M059J (cell line): ENCODE measurements at regions not wholly inside any gene's neighbourhood (a gene's known extent, or its start where the extent isn't known, plus 50 kb on each side); places are given as distances from the start of the nearest gene placed in this dataset.

ENCODE experiments used
- DNase-seq: peaks from one replicate; pipeline ENCODE4 v3.0.0-alpha.2; 2012; ENCODE audit warnings: low read depth

GRCh38 chr12:111196532-111196931 lies 172.4 kb downstream of the PHETA1 start:
- DNase-seq = no peak

DNA sequence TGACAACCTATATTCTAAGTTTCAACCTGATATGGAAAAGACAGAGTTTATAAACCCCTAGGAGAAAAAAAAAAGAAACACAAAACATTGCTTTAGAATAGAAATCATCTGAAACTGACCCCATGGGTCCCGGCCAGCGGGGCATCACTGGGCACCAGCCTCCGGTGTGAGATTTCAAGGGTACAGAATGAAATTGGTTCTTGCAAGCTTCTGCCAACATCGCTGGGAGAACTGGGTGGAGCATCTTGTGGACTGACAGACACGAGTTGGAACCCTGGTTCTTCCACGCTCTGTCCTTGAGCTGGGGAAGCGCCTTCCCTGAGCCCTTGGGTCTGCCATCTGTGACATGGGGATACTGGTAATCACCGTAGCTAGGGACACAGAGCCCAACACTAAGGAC lies 173.6 kb downstream of the PHETA1 start:
- DNase-seq = no peak

- DNase-seq = no peak
These were observed 174.2 kb downstream of the PHETA1 start for GRCh38 chr12:111194703-111195051.

GRCh38 chr12:111193977-111194702 lies 174.8 kb downstream of the PHETA1 start:
- DNase-seq = no peak

DNA sequence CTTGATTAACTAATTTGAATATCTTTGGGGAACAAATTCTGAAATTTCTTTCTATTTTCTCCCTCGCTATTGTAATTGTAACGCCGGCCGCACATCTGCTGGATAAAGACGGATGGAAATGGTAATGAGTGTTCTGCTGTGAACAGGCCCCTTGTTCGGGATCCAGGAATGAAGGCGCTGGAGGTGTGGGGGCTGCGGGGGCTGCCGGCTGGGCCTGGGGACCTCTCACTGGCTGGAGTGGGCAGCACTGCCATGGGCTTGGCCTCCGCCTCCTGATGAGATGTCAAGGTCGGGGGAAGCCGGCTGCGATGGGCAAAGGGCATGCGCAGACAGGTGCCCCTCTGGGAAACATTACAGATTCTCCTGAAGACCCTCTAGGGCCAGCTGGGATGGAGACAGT lies 175.4 kb downstream of the PHETA1 start:
- DNase-seq = no peak

DNA sequence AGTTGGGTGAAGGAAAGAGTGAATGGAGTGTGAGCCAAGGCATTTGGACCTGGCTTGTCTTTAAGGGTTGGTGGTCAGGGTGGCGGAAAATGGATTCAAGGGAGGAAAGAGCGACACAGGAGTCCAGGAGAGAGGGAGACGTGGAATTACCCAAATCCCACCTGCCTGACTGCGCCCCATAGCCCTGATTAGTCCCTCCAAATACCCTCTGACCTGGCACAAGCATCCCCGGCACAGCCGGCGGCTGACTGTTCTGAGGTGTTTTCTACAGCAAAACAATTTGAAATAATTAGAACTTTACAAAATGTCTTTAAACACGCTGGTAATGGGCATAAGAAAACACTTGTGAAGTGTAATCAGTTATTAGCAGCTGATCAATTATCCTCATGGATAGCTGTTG lies 175.8 kb downstream of the PHETA1 start:
- DNase-seq = no peak

DNA sequence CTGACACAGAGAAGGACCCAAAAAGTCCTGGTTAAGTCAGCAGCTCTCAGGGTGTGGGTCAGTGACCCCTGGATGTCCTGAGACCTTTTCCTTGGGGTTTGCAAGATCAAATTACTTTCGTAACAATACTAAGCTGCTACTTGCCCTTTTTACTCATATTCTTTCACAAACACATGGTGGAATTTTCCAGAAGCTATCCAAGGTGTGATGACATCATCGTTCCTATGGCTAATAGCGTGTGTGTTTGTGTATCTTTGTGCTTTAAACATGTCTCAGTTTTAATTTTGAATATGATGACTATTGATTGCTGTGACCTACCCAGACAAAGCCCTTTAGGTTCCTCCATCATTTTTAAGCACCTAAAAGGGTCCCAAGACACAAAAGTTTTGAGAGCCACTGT lies 176.2 kb downstream of the PHETA1 start:
- DNase-seq = no peak

GRCh38 chr12:111190741-111191526 lies 178.0 kb downstream of the PHETA1 start:
- no peak for DNase-seq

DNA sequence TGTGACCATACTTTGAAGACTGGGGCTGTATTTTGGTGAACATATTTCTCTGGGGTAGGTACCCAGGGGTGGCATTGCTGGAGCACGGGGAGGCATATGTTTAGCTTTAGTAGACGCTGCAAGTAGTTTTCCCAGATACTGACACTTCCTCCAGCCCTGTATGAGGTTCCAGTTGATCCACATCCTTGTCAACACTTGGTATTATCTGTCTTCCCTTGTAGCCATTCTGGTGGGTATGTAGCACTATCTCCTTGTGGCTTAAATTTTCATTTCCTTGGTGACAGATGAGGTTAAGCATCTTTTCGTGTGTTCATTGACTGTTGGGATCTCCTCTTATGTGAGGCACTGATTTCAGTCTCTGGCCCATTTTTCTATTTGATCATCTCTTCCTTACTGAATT lies 179.1 kb downstream of the PHETA1 start:
- DNase-seq = no peak

- no peak for DNase-seq
These were observed 180.5 kb downstream of the PHETA1 start for GRCh38 chr12:111188436-111188835.

GRCh38 chr12:111186347-111186746 lies 182.5 kb downstream of the PHETA1 start:
- DNase-seq = no peak

- DNase-seq = no peak
These were observed 183.0 kb downstream of the PHETA1 start for GRCh38 chr12:111185889-111186227.

DNA sequence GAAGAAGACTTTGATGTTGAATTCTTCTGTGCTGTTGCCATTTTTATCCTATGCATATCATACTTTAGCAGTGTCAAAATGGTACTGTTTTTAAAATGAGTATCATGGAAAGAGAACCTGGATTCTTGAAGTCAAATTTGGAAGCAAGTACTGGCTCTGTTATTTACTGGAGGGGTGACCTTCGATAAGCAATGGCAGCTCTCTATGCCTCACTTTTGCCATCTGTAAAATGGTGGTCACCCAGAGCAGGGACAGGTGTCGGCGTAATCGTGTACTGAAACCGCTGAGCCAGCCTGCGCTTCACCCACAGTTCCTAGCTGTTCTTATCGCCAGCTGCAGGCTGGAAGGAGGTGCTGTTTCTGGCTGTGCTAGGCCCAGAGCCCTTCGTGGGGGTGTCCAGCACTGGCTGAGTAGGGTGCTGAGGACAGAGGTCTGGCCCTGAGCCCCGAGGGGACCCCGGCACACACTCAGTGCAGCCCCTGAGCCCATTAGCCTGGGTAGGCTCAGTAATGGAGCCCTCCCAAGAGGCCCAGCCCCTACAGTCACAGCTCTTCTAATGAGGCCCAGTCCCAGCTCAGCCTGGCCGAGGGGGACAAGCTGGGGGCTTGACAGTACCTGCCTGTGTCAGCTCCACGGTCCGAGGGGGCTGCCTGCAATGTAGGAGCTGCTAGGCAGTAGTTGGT lies 183.5 kb downstream of the PHETA1 start:
- no peak for DNase-seq

- DNase-seq = no peak
These were observed 184.7 kb downstream of the PHETA1 start for GRCh38 chr12:111184161-111184560.

GRCh38 chr12:111183094-111183493 lies 185.8 kb downstream of the PHETA1 start:
- DNase-seq = no peak

DNA sequence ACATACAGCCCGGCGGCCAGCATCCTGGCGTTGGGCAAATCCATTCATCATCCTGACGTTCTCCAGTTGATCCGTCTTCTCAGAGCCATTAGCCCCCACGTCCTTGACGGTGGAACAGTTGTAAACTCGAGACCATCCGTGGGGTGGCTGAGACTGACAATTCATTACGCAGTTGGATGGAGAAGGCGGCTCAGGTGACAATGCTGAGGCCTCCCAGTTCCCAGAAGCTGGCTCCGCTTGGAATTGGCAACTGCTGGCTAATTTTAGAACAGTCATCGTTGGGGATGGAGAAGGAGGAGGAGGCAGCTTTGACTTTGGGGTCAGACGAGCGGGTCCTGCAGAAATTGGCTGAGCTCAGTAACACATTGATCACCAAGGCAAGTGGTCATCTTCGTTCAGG lies 186.5 kb downstream of the PHETA1 start:
- DNase-seq = no peak

GRCh38 chr12:111181143-111181726 lies 187.7 kb downstream of the PHETA1 start:
- no peak for DNase-seq

GRCh38 chr12:111180426-111181142 lies 188.3 kb downstream of the PHETA1 start:
- DNase-seq = no peak

- DNase-seq = no peak
These were observed 190.5 kb downstream of the PHETA1 start for GRCh38 chr12:111178181-111179081.

DNA sequence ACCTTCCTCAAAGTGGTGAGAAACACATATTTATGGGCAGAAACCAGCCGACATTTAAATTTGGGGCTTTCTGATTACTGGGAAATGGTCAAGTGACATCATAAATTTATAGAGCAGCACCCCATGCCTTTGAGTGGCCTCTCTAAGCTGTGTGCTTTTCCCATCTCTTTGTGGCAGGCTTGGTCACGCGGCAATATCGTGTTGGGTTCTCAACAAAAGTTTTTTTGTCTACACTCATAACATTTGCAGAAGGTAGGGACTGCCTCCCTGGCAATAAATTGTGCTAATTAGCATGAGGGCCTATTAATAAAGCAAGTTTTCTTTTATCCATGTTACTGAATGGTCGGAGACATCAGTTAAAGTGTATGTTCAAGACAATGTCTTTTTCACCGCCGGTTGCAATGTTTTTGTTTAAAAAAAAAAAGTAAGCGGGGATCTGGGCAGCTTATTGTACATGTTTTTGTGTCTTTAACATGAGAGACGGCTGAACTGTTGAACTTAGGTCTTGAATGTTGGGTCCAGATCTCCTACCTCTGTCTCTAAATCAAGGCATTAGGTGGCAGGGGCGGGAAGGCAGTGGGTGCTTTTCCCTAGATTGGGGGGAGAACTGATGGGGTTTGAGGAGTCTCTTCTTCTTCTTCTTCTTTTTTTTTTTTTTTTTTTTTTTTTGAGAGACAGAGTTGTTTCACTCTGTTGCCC lies 193.3 kb downstream of the PHETA1 start:
- DNase-seq = no peak
